PC-9 (cell line): ENCODE measurements at regions not wholly inside any gene's neighbourhood (a gene's known extent, or its start where the extent isn't known, plus 50 kb on each side); places are given as distances from the start of the nearest gene placed in this dataset.

Experiments used
- BruUV-seq: library from RNA; stranded (reverse); fragments of 400-500 nt; replicated peaks from 2 replicates; lab custom pipeline; 2021; lab: Mats Ljungman, UMichigan
- CTCF ChIA-PET: fragments of 300-600 bp; sonication (Branson Sonifier 250); formaldehyde crosslinking; loops from one replicate; lab custom pipeline; 2022; ENCODE audit warnings: antibody characterized with exemption; lab: Charles Lee
- POLR2A ChIA-PET: fragments of 300-600 bp; sonication (Branson Sonifier 250); formaldehyde crosslinking; loops from one replicate; lab custom pipeline; 2022; ENCODE audit warnings: antibody characterized with exemption; ENCODE audit not compliant: unreplicated experiment; lab: Charles Lee
- DNase-seq, 2 experiments: peaks; one replicate each; pipeline versions ENCODE4 v3.0.0 to v3.0.0-alpha.2; 2015 to 2022; ENCODE audit warnings: mixed read lengths in 1 of 2
- H2AFZ ChIP-seq: fragments of 200-600 bp; sonication (generic); 2 replicates; pipeline ENCODE4 v1.8.1; 2017; ENCODE audit warnings: antibody characterized with exemption
- H3F3A ChIP-seq: fragments of 200-600 bp; sonication (generic); 2 replicates; pipeline ENCODE4 v1.8.1; 2017; ENCODE audit warnings: antibody characterized with exemption, mild to moderate bottlenecking, low read depth; ENCODE audit not compliant: insufficient read depth
- H3K27ac ChIP-seq: fragments of 200-600 bp; sonication (generic); 2 replicates; pipeline ENCODE4 v1.6.1; 2016; ENCODE audit warnings: mixed run types
- H3K27me3 ChIP-seq: fragments of 200-600 bp; sonication (generic); 2 replicates; pipeline ENCODE4 v1.6.1; 2016; ENCODE audit warnings: low read depth, mixed run types; ENCODE audit not compliant: insufficient read depth
- H3K36me3 ChIP-seq: fragments of 200-600 bp; sonication (generic); 2 replicates; pipeline ENCODE4 v1.6.1; 2016; ENCODE audit warnings: low read depth, mixed run types
- H3K4me1 ChIP-seq: fragments of 200-600 bp; sonication (generic); replicated peaks from 2 replicates; pipeline ENCODE4 v1.6.1; 2016; ENCODE audit warnings: mixed run types; ENCODE audit not compliant: insufficient read depth
- H3K4me2 ChIP-seq: fragments of 200-600 bp; sonication (generic); 2 replicates; pipeline ENCODE4 v1.6.1; 2017; ENCODE audit warnings: mixed run types
- H3K4me3 ChIP-seq: fragments of 200-600 bp; sonication (generic); 2 replicates; pipeline ENCODE4 v1.6.1; 2016; ENCODE audit warnings: mixed run types
- H3K79me2 ChIP-seq: fragments of 200-600 bp; sonication (generic); 2 replicates; pipeline ENCODE4 v1.6.1; 2017; ENCODE audit warnings: low read depth, mixed run types
- H3K9me2 ChIP-seq: fragments of 200-600 bp; sonication (generic); 2 replicates; pipeline ENCODE4 v1.8.1; 2017; ENCODE audit warnings: mild to moderate bottlenecking; ENCODE audit not compliant: insufficient read depth
- H3K9me3 ChIP-seq: fragments of 200-600 bp; sonication (generic); 2 replicates; pipeline ENCODE4 v1.8.1; 2016; ENCODE audit warnings: low read depth; ENCODE audit not compliant: insufficient read depth
- H4K20me1 ChIP-seq: fragments of 200-600 bp; sonication (generic); 2 replicates; pipeline ENCODE4 v1.8.1; 2017; ENCODE audit not compliant: insufficient read depth
- EZH2 ChIP-seq: fragments of 200-600 bp; sonication (generic); IDR thresholded peaks from 2 replicates; pipeline ENCODE4 v1.8.0; 2017; ENCODE audit warnings: antibody characterized with exemption, low read depth
- intact Hi-C: fragments of 100-400 bp; cut with micrococcal nuclease; formaldehyde crosslinking; loops from one replicate; pipeline ENCODE4 v1.10.0; 2022; ENCODE audit not compliant: unreplicated experiment
- TF ChIP-seq, protein P1 (sequence below): fragments of 200-600 bp; sonication (generic); conservative IDR thresholded peaks from 2 replicates; pipeline ENCODE4 v1.6.1; 2017; ENCODE audit warnings: mixed run types, antibody characterized with exemption, mild to moderate bottlenecking, moderate library complexity

DNA sequence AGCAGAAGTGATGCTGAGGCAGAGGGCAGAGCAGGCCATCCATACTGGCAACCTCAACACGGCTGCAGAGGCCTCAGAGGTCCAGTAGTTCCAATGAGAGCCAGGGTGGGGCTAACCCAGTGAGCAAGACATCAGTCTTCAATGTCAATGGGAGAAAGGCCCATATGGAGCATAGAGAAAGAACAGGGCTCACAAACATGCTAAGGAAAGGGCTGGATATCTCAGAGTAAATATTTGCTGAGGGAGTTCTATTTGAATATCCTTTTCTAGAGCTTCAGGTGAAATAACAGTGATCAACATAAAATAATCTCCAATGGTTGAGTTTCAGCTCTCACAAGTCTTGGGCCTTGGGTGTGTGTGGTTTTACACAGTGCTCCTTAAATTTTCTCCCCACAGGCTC lies 50.8 kb upstream of the CCDC90B start:
- Histone ChIP-seq H3K4me3 (no peak overlapping the region), H3K27me3 (no peaks in the 10 kb centered on the region), H3K4me2 (no peak overlapping the region), H3K9me2 (no peaks in the 10 kb centered on the region), H4K20me1 (no peaks in the 10 kb centered on the region), H2AFZ (no peak overlapping the region), H3K79me2 (no peaks in the 10 kb centered on the region), H3K4me1 (no peaks in the 10 kb centered on the region), H3K36me3 (no peaks in the 10 kb centered on the region), H3K27ac (no peak overlapping the region), H3F3A (no peaks in the 10 kb centered on the region), H3K9me3 (peaks cover 2% of the 10 kb centered on the region; the same call in 1 of the 2 replicates)
- TF ChIP-seq, protein P1, sequence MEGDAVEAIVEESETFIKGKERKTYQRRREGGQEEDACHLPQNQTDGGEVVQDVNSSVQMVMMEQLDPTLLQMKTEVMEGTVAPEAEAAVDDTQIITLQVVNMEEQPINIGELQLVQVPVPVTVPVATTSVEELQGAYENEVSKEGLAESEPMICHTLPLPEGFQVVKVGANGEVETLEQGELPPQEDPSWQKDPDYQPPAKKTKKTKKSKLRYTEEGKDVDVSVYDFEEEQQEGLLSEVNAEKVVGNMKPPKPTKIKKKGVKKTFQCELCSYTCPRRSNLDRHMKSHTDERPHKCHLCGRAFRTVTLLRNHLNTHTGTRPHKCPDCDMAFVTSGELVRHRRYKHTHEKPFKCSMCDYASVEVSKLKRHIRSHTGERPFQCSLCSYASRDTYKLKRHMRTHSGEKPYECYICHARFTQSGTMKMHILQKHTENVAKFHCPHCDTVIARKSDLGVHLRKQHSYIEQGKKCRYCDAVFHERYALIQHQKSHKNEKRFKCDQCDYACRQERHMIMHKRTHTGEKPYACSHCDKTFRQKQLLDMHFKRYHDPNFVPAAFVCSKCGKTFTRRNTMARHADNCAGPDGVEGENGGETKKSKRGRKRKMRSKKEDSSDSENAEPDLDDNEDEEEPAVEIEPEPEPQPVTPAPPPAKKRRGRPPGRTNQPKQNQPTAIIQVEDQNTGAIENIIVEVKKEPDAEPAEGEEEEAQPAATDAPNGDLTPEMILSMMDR = no peak
- no peak for TF ChIP-seq EZH2
- no TSS peak for BruUV-seq
- POLR2A ChIA-PET = no interaction called here
- CTCF ChIA-PET = no interaction called here
- no peak for DNase-seq
- intact Hi-C loops = no loop called here
